PC-3 (cell line): ENCODE measurements at regions not wholly inside any gene's neighbourhood (a gene's known extent, or its start where the extent isn't known, plus 50 kb on each side); places are given as distances from the start of the nearest gene placed in this dataset.

Experiments used
- CTCF ChIP-seq: fragments of 300-600 bp; sonication (generic); conservative IDR thresholded peaks from 2 replicates; pipeline ENCODE4 v1.5.1; 2017; ENCODE audit warnings: antibody characterized with exemption, low read depth, mild to moderate bottlenecking, low read length
- EZH2 ChIP-seq: fragments of 300-600 bp; sonication (generic); IDR thresholded peaks from one replicate; pipeline ENCODE4 v1.6.1; 2017; ENCODE audit warnings: antibody characterized with exemption, mild to moderate bottlenecking, low read length; ENCODE audit not compliant: unreplicated experiment
- EZH2phosphoT487 ChIP-seq: fragments of 300-600 bp; sonication (generic); IDR thresholded peaks from 2 replicates; pipeline ENCODE4 v1.6.1; 2018; ENCODE audit warnings: mild to moderate bottlenecking, antibody characterized with exemption, low read length, borderline replicate concordance

DNA sequence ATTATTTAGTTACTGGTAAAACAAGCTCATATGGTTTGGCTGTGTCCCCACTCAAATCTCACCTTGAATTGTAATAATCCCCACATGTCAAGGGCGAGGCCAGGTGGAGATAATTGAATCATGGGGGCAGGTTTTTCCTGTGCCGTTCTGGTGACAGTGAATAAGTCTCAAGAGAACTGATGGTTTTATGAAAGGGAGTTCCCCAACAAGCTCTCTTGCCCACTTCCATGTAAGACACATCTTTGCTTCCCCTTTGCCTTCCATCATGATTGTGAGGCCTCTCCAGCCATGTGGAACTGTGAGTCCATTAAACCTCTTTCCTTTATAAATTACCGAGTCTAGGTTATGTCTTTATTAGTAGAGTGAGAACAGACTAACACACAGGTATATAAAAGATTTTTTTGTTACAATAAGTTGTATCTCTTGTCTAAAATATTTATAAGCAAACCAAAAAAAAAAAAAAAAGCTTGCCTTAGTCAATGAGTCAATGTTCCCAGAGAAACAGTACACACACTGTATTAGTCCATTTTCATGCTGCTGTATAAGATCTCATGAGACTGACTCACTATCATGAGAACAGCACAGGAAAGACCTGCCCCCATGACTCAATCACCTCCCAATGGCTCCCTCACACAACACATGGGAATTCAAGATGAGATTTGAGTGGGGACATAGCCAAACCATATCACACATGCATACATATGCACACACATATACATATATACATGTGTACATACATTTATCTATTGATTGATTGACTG lies 138.3 kb downstream of the BASP1 start:
- TF ChIP-seq CTCF = no peak
- no peak for TF ChIP-seq EZH2phosphoT487
- no peak for TF ChIP-seq EZH2
